ENCODE measurements at regions not wholly inside any gene's neighbourhood (a gene's known extent, or its start where the extent isn't known, plus 50 kb on each side); places are given as distances from the start of the nearest gene placed in this dataset.

DNA sequence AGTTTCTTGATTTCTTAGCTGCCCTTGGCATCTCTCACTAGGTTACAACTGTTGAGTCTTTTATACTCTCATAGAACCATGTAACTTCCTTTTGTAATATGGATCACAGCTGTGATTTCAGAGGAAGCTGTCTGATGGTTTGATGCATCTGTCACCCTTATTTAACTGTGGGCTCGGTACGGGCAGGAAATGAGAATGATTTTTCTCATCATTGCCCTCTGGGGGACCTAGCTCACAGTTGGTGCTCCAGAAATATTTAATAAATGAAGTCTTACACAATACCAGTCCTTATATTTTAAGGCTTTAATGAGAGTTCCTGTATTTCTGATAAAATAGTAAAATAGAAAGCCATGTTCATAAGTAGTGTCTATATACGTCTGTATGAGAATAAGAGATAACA lies 151.2 kb downstream of the EBLN2 start:
- TF ChIP-seq, protein P1, sequence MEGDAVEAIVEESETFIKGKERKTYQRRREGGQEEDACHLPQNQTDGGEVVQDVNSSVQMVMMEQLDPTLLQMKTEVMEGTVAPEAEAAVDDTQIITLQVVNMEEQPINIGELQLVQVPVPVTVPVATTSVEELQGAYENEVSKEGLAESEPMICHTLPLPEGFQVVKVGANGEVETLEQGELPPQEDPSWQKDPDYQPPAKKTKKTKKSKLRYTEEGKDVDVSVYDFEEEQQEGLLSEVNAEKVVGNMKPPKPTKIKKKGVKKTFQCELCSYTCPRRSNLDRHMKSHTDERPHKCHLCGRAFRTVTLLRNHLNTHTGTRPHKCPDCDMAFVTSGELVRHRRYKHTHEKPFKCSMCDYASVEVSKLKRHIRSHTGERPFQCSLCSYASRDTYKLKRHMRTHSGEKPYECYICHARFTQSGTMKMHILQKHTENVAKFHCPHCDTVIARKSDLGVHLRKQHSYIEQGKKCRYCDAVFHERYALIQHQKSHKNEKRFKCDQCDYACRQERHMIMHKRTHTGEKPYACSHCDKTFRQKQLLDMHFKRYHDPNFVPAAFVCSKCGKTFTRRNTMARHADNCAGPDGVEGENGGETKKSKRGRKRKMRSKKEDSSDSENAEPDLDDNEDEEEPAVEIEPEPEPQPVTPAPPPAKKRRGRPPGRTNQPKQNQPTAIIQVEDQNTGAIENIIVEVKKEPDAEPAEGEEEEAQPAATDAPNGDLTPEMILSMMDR (IDR thresholded peaks at IDR 0.05; ENCODE audit: control extremely low read depth in 1 of 3, insufficient read depth in 1 of 3, low read depth in 1 of 3, low read length in 3 of 3) = no peak
- no peak for TF ChIP-seq RXRA (IDR thresholded peaks at IDR 0.05; ENCODE audit: insufficient read depth, low read depth, low read length)
- TF ChIP-seq, protein P2, sequence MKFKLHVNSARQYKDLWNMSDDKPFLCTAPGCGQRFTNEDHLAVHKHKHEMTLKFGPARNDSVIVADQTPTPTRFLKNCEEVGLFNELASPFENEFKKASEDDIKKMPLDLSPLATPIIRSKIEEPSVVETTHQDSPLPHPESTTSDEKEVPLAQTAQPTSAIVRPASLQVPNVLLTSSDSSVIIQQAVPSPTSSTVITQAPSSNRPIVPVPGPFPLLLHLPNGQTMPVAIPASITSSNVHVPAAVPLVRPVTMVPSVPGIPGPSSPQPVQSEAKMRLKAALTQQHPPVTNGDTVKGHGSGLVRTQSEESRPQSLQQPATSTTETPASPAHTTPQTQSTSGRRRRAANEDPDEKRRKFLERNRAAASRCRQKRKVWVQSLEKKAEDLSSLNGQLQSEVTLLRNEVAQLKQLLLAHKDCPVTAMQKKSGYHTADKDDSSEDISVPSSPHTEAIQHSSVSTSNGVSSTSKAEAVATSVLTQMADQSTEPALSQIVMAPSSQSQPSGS (IDR thresholded peaks at IDR 0.05; ENCODE audit: low read length) = no peak
- TF ChIP-seq FOSL1 (IDR thresholded peaks at IDR 0.05; ENCODE audit: insufficient read depth, low read depth, low read length) = no peak
- TF ChIP-seq EZH2 (IDR thresholded peaks at IDR 0.05; ENCODE audit: low read depth, low read length, severe bottlenecking) = no peak
- TF ChIP-seq EGR1 (IDR thresholded peaks at IDR 0.05; ENCODE audit: borderline replicate concordance, low read depth, low read length) = no peak
